ENCODE measurements at regions not wholly inside any gene's neighbourhood (a gene's known extent, or its start where the extent isn't known, plus 50 kb on each side); places are given as distances from the start of the nearest gene placed in this dataset.
A peak's percentile ranks its signal among the peaks of the same experiment; 100 is the strongest.

- no peak for DNase-seq (ENCODE audit: low spot score)
Observed at GRCh38 chr12:131371401-131372170, 339.3 kb upstream of the SFSWAP start.

GRCh38 chr12:131372171-131372475 lies 338.8 kb upstream of the SFSWAP start:
- DNase-seq (ENCODE audit: low spot score) = no peak

DNA sequence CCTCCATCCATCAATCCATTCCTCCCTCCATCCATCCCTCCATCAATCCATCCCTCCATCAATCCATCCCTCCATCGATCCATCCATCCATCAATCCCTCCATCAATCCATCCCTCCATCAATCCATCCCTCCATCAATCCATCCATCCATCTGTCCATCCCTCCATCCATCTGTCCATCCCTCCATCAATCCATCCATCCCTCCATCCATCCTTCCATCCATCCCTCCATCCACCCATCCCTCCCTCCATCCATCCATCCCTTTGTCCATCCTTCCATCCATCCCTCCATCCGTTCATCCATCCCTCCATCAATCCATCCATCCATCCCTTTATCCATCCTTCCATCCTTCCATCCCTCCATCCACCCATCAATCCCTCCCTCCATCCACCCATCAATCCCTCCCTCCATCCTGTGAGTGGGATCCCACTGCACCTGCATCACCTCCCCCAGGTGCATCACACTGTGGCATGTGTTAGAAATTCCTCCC lies 338.1 kb upstream of the SFSWAP start:
- no peak for DNase-seq (ENCODE audit: low spot score)

GRCh38 chr12:131375261-131375971 lies 335.5 kb upstream of the SFSWAP start:
- DNase-seq (ENCODE audit: low spot score) = no peak

- DNase-seq (ENCODE audit: low spot score) = no peak
Observed at GRCh38 chr12:131375972-131376345, 334.9 kb upstream of the SFSWAP start.

GRCh38 chr12:131378176-131378842 lies 332.6 kb upstream of the SFSWAP start:
- no peak for DNase-seq (ENCODE audit: low spot score)

- DNase-seq (ENCODE audit: low spot score) = no peak
Observed at GRCh38 chr12:131378861-131379665, 331.8 kb upstream of the SFSWAP start.

DNA sequence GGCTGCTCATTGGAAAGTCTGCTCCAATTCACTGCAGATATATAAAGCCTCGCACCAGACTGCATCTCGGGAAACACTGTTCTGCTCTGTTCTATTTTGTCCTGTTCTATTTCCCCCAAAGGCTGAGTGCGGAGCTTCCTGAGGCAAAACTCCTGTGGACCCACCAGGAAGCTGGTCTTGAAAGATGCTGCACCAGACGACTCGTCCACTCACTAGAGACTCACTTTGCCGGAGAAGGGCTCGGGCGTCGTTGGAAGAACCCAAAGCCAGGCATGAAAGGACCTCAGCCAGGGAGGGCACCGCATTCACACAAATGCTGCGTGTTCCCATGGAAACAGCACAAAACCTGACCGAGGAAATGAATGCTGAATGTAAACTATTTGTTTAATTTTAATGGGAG lies 331.2 kb upstream of the SFSWAP start:
- DNase-seq (ENCODE audit: low spot score) = no peak

GRCh38 chr12:131380220-131380964 lies 330.5 kb upstream of the SFSWAP start:
- peak; percentile 22 for DNase-seq (ENCODE audit: low spot score)

DNA sequence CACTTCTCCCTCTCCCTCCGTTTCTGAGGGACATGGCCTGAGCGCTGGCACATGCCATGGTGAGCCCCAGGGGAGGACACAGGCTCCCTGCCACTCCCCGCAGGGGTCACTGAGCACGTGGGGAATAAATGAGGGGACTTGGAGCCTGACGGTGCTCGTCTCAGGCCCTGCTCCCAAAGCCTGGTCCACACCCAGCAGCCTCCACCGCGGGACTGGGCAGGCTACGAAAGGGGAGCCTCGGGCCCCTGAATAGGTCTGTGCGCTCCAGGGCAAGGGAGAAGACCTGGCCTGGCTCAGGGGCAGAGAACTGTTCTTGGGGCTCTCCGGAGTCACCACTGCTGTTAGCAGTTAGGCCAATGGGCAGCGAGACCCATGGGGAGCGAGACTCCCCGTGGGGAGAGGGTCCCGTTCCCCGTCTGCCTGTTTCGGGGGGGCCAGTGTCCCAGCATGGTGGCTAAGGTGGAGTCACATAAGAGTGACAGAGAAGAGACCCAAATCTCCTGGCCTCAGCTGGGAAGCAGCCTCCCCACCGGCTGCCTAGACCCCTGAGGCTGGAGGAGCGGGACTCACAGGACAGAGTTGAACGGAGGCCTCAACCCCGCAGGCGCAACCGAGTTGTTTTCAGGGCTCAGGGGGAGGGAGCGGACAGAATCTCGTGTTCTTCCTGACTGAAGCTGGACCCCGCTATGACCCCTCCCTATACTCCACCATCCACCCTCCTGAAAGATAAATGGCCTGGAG lies 329.8 kb upstream of the SFSWAP start:
- peak; percentile 87 for DNase-seq (ENCODE audit: low spot score)

GRCh38 chr12:131381716-131382430 lies 329.0 kb upstream of the SFSWAP start:
- DNase-seq (ENCODE audit: low spot score) = peak; percentile 86

DNA sequence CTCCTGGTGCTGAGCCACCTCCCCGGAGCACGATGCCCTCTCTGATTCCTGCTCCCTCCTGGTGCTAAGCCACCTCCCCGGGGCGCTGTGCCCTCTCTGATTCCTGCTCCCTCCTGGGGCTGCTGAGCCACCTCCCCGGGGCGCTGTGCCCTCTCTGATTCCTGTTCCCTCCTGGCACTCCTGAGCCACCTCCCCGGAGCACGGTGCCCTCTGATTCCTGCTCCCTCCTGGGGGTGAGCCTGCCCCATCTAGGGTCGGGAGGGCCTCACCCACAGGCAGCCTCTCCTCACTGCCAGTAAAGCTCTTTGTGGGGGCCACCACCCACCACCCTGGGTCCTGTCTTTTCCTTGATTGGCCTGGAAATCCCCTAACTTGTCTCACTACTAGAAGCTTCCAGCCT lies 327.6 kb upstream of the SFSWAP start:
- peak; percentile 74 for DNase-seq (ENCODE audit: low spot score)

- peak; percentile 69 for DNase-seq (ENCODE audit: low spot score)
Observed at GRCh38 chr12:131383741-131384543, 326.9 kb upstream of the SFSWAP start.

DNA sequence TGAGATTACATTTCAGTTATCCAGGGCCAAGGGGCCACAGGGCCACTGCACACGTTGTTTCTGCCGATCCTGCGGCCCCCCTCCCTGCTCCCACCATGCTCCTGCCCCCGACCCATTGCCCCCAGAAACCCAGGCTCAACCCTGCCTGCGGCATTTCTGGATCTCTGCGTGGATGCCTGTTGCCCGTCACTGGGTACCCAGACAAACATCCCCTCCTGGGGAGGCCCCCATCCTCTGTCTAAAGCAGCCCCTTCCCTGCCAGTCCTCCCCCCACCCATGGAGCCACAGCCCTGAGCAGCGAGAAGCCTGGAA lies 326.4 kb upstream of the SFSWAP start:
- peak; percentile 69 for DNase-seq (ENCODE audit: low spot score)

- DNase-seq (ENCODE audit: low spot score) = peak; percentile 82
Observed at GRCh38 chr12:131385313-131386166, 325.4 kb upstream of the SFSWAP start.

- peak; percentile 80 for DNase-seq (ENCODE audit: low spot score)
Observed at GRCh38 chr12:131386167-131386521, 324.7 kb upstream of the SFSWAP start.

- no peak for DNase-seq (ENCODE audit: low spot score)
Observed at GRCh38 chr12:131386781-131387180, 324.1 kb upstream of the SFSWAP start.
